Gastrocnemius medialis (tissue), 4 donors: ENCODE measurements at regions not wholly inside any gene's neighbourhood (a gene's known extent, or its start where the extent isn't known, plus 50 kb on each side); places are given as distances from the start of the nearest gene placed in this dataset.

Experiments
- POLR2A ChIP-seq, 2 donors: fragments of 450-650 bp; IDR thresholded peaks; one replicate each; pipeline ENCODE4 v1.6.1; 2017; ENCODE audit warnings: antibody characterized with exemption in 2 of 2, mild to moderate bottlenecking in 2 of 2, moderate library complexity in 2 of 2
- TF ChIP-seq, protein P1 (sequence below), 5 experiments: fragments of 450-650 bp in 3 of 5; fragments of 200-600 bp in 2 of 5; sonication (generic) in 2 of 5; IDR thresholded peaks in 4 of 5; conservative IDR thresholded peaks in 1 of 5; 1 replicate in 4 of 5; 2 replicates in 1 of 5; pipeline ENCODE4 v1.5.1; 2016 to 2019; ENCODE audit warnings: antibody characterized with exemption in 5 of 5, mild to moderate bottlenecking in 3 of 5, moderate library complexity in 3 of 5

DNA sequence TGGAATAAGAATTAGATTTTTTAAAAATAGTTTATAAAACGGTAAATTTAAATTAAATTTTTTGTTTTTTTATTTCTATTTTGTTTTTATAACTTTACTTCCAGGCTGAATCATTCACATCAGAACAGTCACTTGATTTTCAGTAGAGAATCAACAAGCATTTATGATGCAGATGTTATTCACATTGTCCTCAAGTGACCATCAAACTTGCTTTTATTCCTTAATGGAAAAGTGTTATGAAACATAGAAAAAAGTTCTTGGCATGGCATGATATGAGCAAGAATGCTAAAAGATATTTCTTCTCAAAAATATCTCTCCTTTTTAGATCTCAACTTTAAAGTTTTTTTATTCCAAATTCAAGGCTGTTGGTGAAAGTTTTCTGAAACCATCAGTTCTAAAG is 70.9 kb upstream of the TGFBR2 start:
- TF ChIP-seq POLR2A (IDR thresholded peaks at IDR 0.05): no peak
- TF ChIP-seq, protein P1, sequence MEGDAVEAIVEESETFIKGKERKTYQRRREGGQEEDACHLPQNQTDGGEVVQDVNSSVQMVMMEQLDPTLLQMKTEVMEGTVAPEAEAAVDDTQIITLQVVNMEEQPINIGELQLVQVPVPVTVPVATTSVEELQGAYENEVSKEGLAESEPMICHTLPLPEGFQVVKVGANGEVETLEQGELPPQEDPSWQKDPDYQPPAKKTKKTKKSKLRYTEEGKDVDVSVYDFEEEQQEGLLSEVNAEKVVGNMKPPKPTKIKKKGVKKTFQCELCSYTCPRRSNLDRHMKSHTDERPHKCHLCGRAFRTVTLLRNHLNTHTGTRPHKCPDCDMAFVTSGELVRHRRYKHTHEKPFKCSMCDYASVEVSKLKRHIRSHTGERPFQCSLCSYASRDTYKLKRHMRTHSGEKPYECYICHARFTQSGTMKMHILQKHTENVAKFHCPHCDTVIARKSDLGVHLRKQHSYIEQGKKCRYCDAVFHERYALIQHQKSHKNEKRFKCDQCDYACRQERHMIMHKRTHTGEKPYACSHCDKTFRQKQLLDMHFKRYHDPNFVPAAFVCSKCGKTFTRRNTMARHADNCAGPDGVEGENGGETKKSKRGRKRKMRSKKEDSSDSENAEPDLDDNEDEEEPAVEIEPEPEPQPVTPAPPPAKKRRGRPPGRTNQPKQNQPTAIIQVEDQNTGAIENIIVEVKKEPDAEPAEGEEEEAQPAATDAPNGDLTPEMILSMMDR (IDR thresholded peaks at IDR 0.05 in 4 of 5, conservative IDR thresholded peaks at IDR 0.05 in 1 of 5): no peak
